ENCODE measurements at regions not wholly inside any gene's neighbourhood (a gene's known extent, or its start where the extent isn't known, plus 50 kb on each side); places are given as distances from the start of the nearest gene placed in this dataset.

- no peak for DNase-seq (ENCODE audit: low spot score)
- no peaks in the 10 kb centered on the region for H3K36me3 ChIP-seq
- TF ChIP-seq, protein P1, sequence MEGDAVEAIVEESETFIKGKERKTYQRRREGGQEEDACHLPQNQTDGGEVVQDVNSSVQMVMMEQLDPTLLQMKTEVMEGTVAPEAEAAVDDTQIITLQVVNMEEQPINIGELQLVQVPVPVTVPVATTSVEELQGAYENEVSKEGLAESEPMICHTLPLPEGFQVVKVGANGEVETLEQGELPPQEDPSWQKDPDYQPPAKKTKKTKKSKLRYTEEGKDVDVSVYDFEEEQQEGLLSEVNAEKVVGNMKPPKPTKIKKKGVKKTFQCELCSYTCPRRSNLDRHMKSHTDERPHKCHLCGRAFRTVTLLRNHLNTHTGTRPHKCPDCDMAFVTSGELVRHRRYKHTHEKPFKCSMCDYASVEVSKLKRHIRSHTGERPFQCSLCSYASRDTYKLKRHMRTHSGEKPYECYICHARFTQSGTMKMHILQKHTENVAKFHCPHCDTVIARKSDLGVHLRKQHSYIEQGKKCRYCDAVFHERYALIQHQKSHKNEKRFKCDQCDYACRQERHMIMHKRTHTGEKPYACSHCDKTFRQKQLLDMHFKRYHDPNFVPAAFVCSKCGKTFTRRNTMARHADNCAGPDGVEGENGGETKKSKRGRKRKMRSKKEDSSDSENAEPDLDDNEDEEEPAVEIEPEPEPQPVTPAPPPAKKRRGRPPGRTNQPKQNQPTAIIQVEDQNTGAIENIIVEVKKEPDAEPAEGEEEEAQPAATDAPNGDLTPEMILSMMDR (IDR thresholded peaks at IDR 0.05), result no peak
Observed at GRCh38 chr13:65768545-65768944, 1461.6 kb downstream of the PCDH9 start.

GRCh38 chr13:65763811-65764210 is 1466.3 kb downstream of the PCDH9 start:
- DNase-seq (ENCODE audit: low spot score), result no peak
- H3K4me1 ChIP-seq (ENCODE audit: control insufficient read depth in 1 of 2, low read depth in 2 of 2), result no peaks in the 10 kb centered on the region
- H3K27me3 ChIP-seq (replicated peaks; ENCODE audit: insufficient read depth), result no peaks in the 10 kb centered on the region
- H3K27ac ChIP-seq, result no peak overlapping the region
- no peak for ATAC-seq (ENCODE audit: insufficient number of reproducible peaks, low FRiP score, low read depth)
- no peaks in the 10 kb centered on the region for H3K36me3 ChIP-seq
- no peak overlapping the region for H3K4me3 ChIP-seq
- H3K9me3 ChIP-seq, result peaks cover 7% of the 10 kb centered on the region
- TF ChIP-seq, protein P1 (IDR thresholded peaks at IDR 0.05), result no peak

More at GRCh38 chr13:65768545-65768944, 1461.6 kb downstream of the PCDH9 start:
- Histone ChIP-seq H3K27ac (no peak overlapping the region), H3K4me1 (ENCODE audit: control insufficient read depth in 1 of 2, low read depth in 2 of 2) (no peaks in the 10 kb centered on the region), H3K4me3 (no peak overlapping the region), H3K9me3 (peaks cover 6% of the 10 kb centered on the region), H3K27me3 (replicated peaks; ENCODE audit: insufficient read depth) (no peaks in the 10 kb centered on the region)
- no peak for ATAC-seq (ENCODE audit: insufficient number of reproducible peaks, low FRiP score, low read depth)

DNA sequence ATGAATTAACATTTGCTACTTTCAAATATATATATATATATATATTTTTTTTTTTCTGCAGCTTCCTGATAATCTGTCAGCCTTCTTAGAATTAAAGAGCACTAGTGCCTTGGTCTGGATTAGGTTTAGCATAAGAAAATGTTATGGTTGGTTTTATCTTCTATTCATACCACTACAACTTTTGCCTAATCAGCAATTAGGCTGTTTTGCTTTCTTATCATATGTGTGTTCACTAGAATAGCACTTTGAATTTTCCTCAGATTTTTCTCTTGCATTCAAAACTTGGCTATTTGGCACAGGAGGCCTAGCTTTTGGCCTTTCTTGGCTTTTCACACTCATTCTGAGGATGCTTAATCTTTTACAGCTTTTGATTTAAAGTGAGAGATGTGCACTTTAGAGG is 1468.1 kb downstream of the PCDH9 start:
- Histone ChIP-seq H3K27ac (no peak overlapping the region), H3K4me1 (ENCODE audit: control insufficient read depth in 1 of 2, low read depth in 2 of 2) (no peaks in the 10 kb centered on the region), H3K4me3 (no peak overlapping the region), H3K36me3 (no peaks in the 10 kb centered on the region), H3K9me3 (peaks cover 7% of the 10 kb centered on the region), H3K27me3 (replicated peaks; ENCODE audit: insufficient read depth) (no peaks in the 10 kb centered on the region)
- TF ChIP-seq, protein P1 (IDR thresholded peaks at IDR 0.05), result no peak
- ATAC-seq (ENCODE audit: insufficient number of reproducible peaks, low FRiP score, low read depth) (no peak), DNase-seq (ENCODE audit: low spot score) (no peak)

- H3K27me3 ChIP-seq (replicated peaks; ENCODE audit: insufficient read depth), result no peaks in the 10 kb centered on the region
- ATAC-seq (ENCODE audit: insufficient number of reproducible peaks, low FRiP score, low read depth), result no peak
Observed at GRCh38 chr13:65756071-65756671, 1474.0 kb downstream of the PCDH9 start.

GRCh38 chr13:65748227-65748626 is 1481.9 kb downstream of the PCDH9 start:
- TF ChIP-seq, protein P1 (IDR thresholded peaks at IDR 0.05), result no peak
- DNase-seq (ENCODE audit: low spot score) (no peak), ATAC-seq (ENCODE audit: insufficient number of reproducible peaks, low FRiP score, low read depth) (no peak)
- Histone ChIP-seq H3K27me3 (replicated peaks; ENCODE audit: insufficient read depth) (no peaks in the 10 kb centered on the region), H3K4me1 (ENCODE audit: control insufficient read depth in 1 of 2, low read depth in 2 of 2) (no peaks in the 10 kb centered on the region), H3K9me3 (no peaks in the 10 kb centered on the region), H3K36me3 (no peaks in the 10 kb centered on the region), H3K27ac (no peak overlapping the region), H3K4me3 (no peak overlapping the region)

More at GRCh38 chr13:65756071-65756671, 1474.0 kb downstream of the PCDH9 start:
- TF ChIP-seq, protein P1 (IDR thresholded peaks at IDR 0.05), result no peak
- no peak overlapping the region for H3K27ac ChIP-seq
- H3K9me3 ChIP-seq, result peaks cover 7% of the 10 kb centered on the region
- H3K4me1 ChIP-seq (ENCODE audit: control insufficient read depth in 1 of 2, low read depth in 2 of 2), result no peaks in the 10 kb centered on the region
- H3K4me3 ChIP-seq, result no peak overlapping the region
- no peaks in the 10 kb centered on the region for H3K36me3 ChIP-seq
- no peak for DNase-seq (ENCODE audit: low spot score)
